ENCODE measurements at regions not wholly inside any gene's neighbourhood (a gene's known extent, or its start where the extent isn't known, plus 50 kb on each side); places are given as distances from the start of the nearest gene placed in this dataset.

GRCh38 chr11:17142450-17142849, 65.0 kb upstream of the RPS13 start:
- no peaks in the 10 kb centered on the region for H3K9me3 Mint-ChIP-seq
- no peaks in the 10 kb centered on the region for H3K9me3 ChIP-seq (ENCODE audit: low read length)

GRCh38 chr11:17141156-17141555, 63.7 kb upstream of the RPS13 start:
- Histone ChIP-seq H3K36me3 (ENCODE audit: insufficient read depth, low read length) (peaks cover 15% of the 10 kb centered on the region), H3K9me3 (ENCODE audit: low read length) (no peaks in the 10 kb centered on the region), H3K27ac (ENCODE audit: low read depth, low read length) (no peak overlapping the region), H3K27me3 (ENCODE audit: insufficient read depth, low read length, poor library complexity, severe bottlenecking) (no peaks in the 10 kb centered on the region), H3K4me3 (ENCODE audit: low read length) (no peak overlapping the region), H3K4me1 (ENCODE audit: insufficient read depth, low read length) (no peaks in the 10 kb centered on the region)
- ChIA-PET CTCF (no interaction called here), POLR2A (no interaction called here)
- no peaks in the 10 kb centered on the region for H3K27me3 Mint-ChIP-seq
- peaks cover 9 to 60% (median 25%) of the 10 kb centered on the region in 3 donors for H3K36me3 Mint-ChIP-seq
- DNase-seq, result no peak
- no peaks in the 10 kb centered on the region for H3K9me3 Mint-ChIP-seq
- no peak overlapping the region for H3K27ac Mint-ChIP-seq
- no peaks in the 10 kb centered on the region for H3K4me1 Mint-ChIP-seq
- H3K4me3 Mint-ChIP-seq, result no peak overlapping the region

More at GRCh38 chr11:17142450-17142849, 65.0 kb upstream of the RPS13 start:
- Histone ChIP-seq H3K36me3 (ENCODE audit: insufficient read depth, low read length) (peaks cover 13% of the 10 kb centered on the region), H3K27ac (ENCODE audit: low read depth, low read length) (no peak overlapping the region), H3K27me3 (ENCODE audit: insufficient read depth, low read length, poor library complexity, severe bottlenecking) (no peaks in the 10 kb centered on the region), H3K4me1 (ENCODE audit: insufficient read depth, low read length) (no peaks in the 10 kb centered on the region), H3K4me3 (ENCODE audit: low read length) (no peak overlapping the region)
- Mint-ChIP-seq H3K27me3 (no peaks in the 10 kb centered on the region), H3K4me3 (no peak overlapping the region), H3K36me3 (peaks cover 14 to 61% (median 26%) of the 10 kb centered on the region in 3 donors), H3K4me1 (peaks cover 0 to 3% (median 0%) of the 10 kb centered on the region in 3 donors), H3K27ac (peak overlapping the region in 2 of 8 donors; percentile 26 to 31)
- DNase-seq, result no peak
- ChIA-PET CTCF (no interaction called here), POLR2A (no interaction called here)

GRCh38 chr11:17138562-17138961, 61.1 kb upstream of the RPS13 start:
- Histone ChIP-seq H3K27me3 (ENCODE audit: insufficient read depth, low read length, poor library complexity, severe bottlenecking) (no peaks in the 10 kb centered on the region), H3K27ac (ENCODE audit: low read depth, low read length) (no peak overlapping the region), H3K9me3 (ENCODE audit: low read length) (no peaks in the 10 kb centered on the region), H3K4me1 (ENCODE audit: insufficient read depth, low read length) (no peaks in the 10 kb centered on the region), H3K36me3 (ENCODE audit: insufficient read depth, low read length) (peaks cover 17% of the 10 kb centered on the region), H3K4me3 (ENCODE audit: low read length) (no peak overlapping the region)
- no peaks in the 10 kb centered on the region for H3K9me3 Mint-ChIP-seq
- no peak overlapping the region for H3K4me3 Mint-ChIP-seq
- no peak for DNase-seq
- CTCF ChIA-PET, result no interaction called here
- POLR2A ChIA-PET, result no interaction called here
- H3K36me3 Mint-ChIP-seq, result peaks cover 0 to 63% (median 21%) of the 10 kb centered on the region in 3 donors
- H3K27ac Mint-ChIP-seq, result no peak overlapping the region
- no peaks in the 10 kb centered on the region for H3K4me1 Mint-ChIP-seq
- no peaks in the 10 kb centered on the region for H3K27me3 Mint-ChIP-seq

GRCh38 chr11:17135916-17136683, 58.6 kb upstream of the RPS13 start:
- Mint-ChIP-seq H3K27me3 (no peaks in the 10 kb centered on the region), H3K27ac (no peak overlapping the region), H3K4me3 (no peak overlapping the region), H3K36me3 (peaks cover 0 to 59% (median 14%) of the 10 kb centered on the region in 3 donors), H3K4me1 (no peaks in the 10 kb centered on the region), H3K9me3 (no peaks in the 10 kb centered on the region)
- Histone ChIP-seq H3K36me3 (ENCODE audit: insufficient read depth, low read length) (peaks cover 8% of the 10 kb centered on the region), H3K27me3 (ENCODE audit: insufficient read depth, low read length, poor library complexity, severe bottlenecking) (no peaks in the 10 kb centered on the region), H3K4me3 (ENCODE audit: low read length) (no peak overlapping the region), H3K4me1 (ENCODE audit: insufficient read depth, low read length) (no peaks in the 10 kb centered on the region), H3K27ac (ENCODE audit: low read depth, low read length) (no peak overlapping the region), H3K9me3 (ENCODE audit: low read length) (no peaks in the 10 kb centered on the region)
- DNase-seq, result no peak
- POLR2A ChIA-PET, result no interaction called here
- CTCF ChIA-PET, result no interaction called here

GRCh38 chr11:17132654-17133053, 55.2 kb upstream of the RPS13 start:
- DNase-seq, result no peak
- Mint-ChIP-seq H3K27ac (no peak overlapping the region), H3K27me3 (no peaks in the 10 kb centered on the region), H3K4me3 (no peak overlapping the region), H3K36me3 (peaks cover 0 to 61% (median 20%) of the 10 kb centered on the region in 3 donors), H3K4me1 (no peaks in the 10 kb centered on the region), H3K9me3 (no peaks in the 10 kb centered on the region)
- Histone ChIP-seq H3K9me3 (ENCODE audit: low read length) (no peaks in the 10 kb centered on the region), H3K27me3 (ENCODE audit: insufficient read depth, low read length, poor library complexity, severe bottlenecking) (no peaks in the 10 kb centered on the region), H3K4me1 (ENCODE audit: insufficient read depth, low read length) (no peaks in the 10 kb centered on the region), H3K36me3 (ENCODE audit: insufficient read depth, low read length) (peaks cover 8% of the 10 kb centered on the region), H3K27ac (ENCODE audit: low read depth, low read length) (no peak overlapping the region), H3K4me3 (ENCODE audit: low read length) (no peak overlapping the region)
- POLR2A ChIA-PET, result interaction anchor here (0.6 kb wide), 1 partner anchor 180 kb away, joined by 5 read pairs; no protein-coding TSS in a partner anchor
- CTCF ChIA-PET, result no interaction called here

- Mint-ChIP-seq H3K36me3 (peaks cover 0 to 49% (median 16%) of the 10 kb centered on the region in 3 donors), H3K9me3 (no peaks in the 10 kb centered on the region), H3K4me1 (no peaks in the 10 kb centered on the region), H3K27me3 (no peaks in the 10 kb centered on the region), H3K4me3 (no peak overlapping the region), H3K27ac (no peak overlapping the region)
- Histone ChIP-seq H3K9me3 (ENCODE audit: low read length) (no peaks in the 10 kb centered on the region), H3K4me3 (ENCODE audit: low read length) (no peak overlapping the region), H3K27ac (ENCODE audit: low read depth, low read length) (no peak overlapping the region), H3K36me3 (ENCODE audit: insufficient read depth, low read length) (no peaks in the 10 kb centered on the region), H3K27me3 (ENCODE audit: insufficient read depth, low read length, poor library complexity, severe bottlenecking) (no peaks in the 10 kb centered on the region), H3K4me1 (ENCODE audit: insufficient read depth, low read length) (no peaks in the 10 kb centered on the region)
- POLR2A ChIA-PET, result no interaction called here
- DNase-seq, result no peak
- CTCF ChIA-PET, result no interaction called here
These were observed 51.5 kb upstream of the RPS13 start for GRCh38 chr11:17129003-17129402.

Data from CD8-positive, alpha-beta memory T cell (primary cell).